ENCODE measurements at regions not wholly inside any gene's neighbourhood (a gene's known extent, or its start where the extent isn't known, plus 50 kb on each side); places are given as distances from the start of the nearest gene placed in this dataset.

- TF ChIP-seq ZNF274 (IDR thresholded peaks at IDR 0.05; ENCODE audit: low read length) = no peak
- TF ChIP-seq ZNF274 (tag by site-specific recombination; IDR thresholded peaks at IDR 0.05; ENCODE audit: borderline replicate concordance) = no peak
- TF ChIP-seq TRIM28 (IDR thresholded peaks at IDR 0.05; ENCODE audit: borderline replicate concordance, low read length) = no peak
- 0 out of 2 replicates have a peak, but pooled peaks have one; percentile 19 for TF ChIP-seq CTCF (tag by site-specific recombination; IDR thresholded peaks at IDR 0.05)
- no peak for TF ChIP-seq ZNF521 (tag by site-specific recombination; IDR thresholded peaks at IDR 0.05)
- TF ChIP-seq ZNF571 (tag by site-specific recombination; IDR thresholded peaks at IDR 0.05) = no peak
These were observed 61.7 kb upstream of the FBRSL1 start for GRCh38 chr12:132427999-132428935.

All from HEK293 (cell line).